ENCODE measurements at regions not wholly inside any gene's neighbourhood (a gene's known extent, or its start where the extent isn't known, plus 50 kb on each side); places are given as distances from the start of the nearest gene placed in this dataset.

DNA sequence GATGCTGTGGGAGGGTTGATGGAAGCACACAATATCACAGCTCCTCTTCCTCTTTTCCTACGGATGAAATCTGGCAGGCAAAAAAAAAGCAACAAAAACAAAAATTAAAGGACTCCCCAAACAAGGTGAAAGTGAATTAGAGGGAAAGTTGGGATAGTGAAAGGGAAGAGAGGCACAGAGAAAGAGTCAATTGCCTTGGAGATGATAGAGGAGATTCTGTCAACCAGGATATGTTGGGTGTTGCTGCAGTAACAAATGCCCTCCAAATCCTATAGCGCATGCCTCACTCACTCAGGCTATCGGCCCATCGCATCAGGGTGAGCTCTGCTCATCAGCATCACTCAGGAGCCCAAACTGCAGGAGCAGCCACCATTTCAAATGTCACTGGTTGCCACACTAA, 119.1 kb downstream of the DLEU7 start:
- TF ChIP-seq, protein P1, sequence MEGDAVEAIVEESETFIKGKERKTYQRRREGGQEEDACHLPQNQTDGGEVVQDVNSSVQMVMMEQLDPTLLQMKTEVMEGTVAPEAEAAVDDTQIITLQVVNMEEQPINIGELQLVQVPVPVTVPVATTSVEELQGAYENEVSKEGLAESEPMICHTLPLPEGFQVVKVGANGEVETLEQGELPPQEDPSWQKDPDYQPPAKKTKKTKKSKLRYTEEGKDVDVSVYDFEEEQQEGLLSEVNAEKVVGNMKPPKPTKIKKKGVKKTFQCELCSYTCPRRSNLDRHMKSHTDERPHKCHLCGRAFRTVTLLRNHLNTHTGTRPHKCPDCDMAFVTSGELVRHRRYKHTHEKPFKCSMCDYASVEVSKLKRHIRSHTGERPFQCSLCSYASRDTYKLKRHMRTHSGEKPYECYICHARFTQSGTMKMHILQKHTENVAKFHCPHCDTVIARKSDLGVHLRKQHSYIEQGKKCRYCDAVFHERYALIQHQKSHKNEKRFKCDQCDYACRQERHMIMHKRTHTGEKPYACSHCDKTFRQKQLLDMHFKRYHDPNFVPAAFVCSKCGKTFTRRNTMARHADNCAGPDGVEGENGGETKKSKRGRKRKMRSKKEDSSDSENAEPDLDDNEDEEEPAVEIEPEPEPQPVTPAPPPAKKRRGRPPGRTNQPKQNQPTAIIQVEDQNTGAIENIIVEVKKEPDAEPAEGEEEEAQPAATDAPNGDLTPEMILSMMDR (IDR thresholded peaks at IDR 0.05; ENCODE audit: low read depth, low read length, missing control alignments), result no peak
- no peak overlapping the region for H3K4me3 ChIP-seq (replicated peaks; ENCODE audit: low read depth, low read length)
- no peak for DNase-seq (ENCODE audit: extremely low read depth, low read depth)

DNA sequence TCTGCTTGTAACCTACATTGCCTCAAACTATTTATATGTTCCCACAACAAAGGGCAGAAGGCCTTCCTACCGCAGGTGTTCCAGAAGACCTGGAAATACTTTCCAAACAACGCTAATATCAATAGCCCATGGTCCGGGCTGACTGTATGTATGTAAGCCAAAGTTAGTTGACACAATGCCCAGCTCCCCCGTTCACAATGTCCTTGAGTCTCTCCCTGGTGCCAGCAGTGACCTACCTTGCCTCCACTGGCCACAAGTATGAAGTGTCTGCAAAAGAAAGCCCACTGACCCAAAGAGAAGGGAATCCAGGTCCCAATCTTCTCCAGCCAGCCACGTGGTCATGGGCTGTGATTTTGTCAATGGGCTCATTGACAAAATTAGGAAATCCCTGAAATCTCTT, 118.6 kb downstream of the DLEU7 start:
- no peak for DNase-seq (ENCODE audit: extremely low read depth, low read depth)
- TF ChIP-seq, protein P1 (IDR thresholded peaks at IDR 0.05; ENCODE audit: low read depth, low read length, missing control alignments), result no peak
- H3K4me3 ChIP-seq (replicated peaks; ENCODE audit: low read depth, low read length), result no peak overlapping the region

DNA sequence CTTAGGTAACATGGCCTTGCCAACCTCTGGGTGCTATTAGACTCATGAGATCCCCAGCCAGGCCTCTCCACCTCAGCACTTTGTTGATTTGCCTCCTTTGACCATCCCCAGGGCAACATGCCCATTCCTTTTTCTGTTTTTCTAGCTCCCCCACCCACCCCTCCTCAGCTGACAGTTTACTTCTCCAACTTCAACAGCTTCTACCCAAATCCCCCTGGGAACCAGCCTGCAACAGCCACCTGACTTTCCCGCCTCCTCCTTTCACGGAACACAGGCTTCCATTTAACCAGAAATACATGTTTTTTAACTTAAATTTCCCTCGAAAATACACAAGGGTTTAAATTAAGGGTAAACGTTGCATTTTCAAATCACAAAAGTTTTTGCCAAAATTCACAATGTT, 117.3 kb downstream of the DLEU7 start:
- H3K4me3 ChIP-seq (replicated peaks; ENCODE audit: low read depth, low read length), result no peak overlapping the region
- DNase-seq (ENCODE audit: extremely low read depth, low read depth), result no peak
- TF ChIP-seq, protein P1 (IDR thresholded peaks at IDR 0.05; ENCODE audit: low read depth, low read length, missing control alignments), result no peak

DNA sequence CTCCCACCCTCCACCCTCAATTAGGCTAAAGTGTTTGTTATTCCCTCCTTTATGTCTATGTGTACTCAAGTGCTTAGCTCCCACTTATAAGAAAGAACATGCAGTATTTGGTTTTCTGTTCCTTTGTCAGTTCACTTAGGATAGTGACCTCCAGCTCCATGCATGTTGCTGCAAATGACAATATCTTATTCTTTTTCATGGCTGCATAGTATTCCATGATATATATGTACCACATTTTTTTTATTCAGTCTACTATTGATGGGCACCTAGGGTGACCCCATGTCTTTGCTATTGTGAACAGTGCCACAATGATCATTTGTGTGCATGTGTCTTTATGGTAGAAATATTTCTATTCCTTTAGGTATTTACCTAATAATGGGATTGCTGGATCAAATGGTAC, 114.3 kb downstream of the DLEU7 start:
- H3K4me3 ChIP-seq (replicated peaks; ENCODE audit: low read depth, low read length), result no peak overlapping the region
- TF ChIP-seq, protein P1 (IDR thresholded peaks at IDR 0.05; ENCODE audit: low read depth, low read length, missing control alignments), result no peak
- DNase-seq (ENCODE audit: extremely low read depth, low read depth), result no peak

DNA sequence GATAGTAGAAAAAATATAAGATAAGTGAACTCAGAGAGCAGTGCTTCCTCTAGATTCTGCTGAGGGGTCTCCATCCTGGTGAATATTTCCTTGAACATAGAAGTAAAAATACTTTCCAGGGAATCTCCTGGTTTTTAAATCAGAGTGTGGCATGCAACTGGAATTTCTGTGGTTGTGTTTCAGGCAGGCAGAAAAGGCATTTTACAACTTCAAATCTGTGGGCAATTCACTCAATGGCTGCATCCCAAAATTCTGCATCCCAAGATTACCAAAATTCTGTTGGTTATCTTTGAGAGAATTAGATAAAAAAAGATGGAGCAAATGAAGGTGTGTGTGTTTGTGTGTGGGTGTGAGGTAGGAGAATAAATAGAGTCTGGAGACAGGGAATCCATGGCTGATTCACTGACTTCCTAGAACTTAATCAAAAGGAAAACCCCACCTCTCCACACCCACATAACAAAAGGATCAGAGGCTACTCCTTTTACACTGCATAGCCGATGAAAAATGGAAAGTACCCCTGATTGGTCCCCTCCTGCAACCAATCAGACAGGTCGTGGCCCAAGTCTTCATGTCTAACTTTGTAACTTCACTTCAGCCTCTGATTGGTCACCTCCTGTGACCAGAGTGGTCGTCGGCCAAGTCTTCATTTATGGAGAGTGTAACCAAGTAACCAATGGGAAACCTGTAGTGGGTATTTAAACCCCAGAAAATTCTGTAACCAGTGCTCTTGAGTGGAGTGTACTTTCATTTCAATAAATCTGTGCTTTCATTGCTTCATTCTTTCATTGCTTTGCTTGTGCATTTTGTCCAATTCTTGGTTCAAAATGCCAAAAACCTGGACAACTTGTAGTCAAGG, 112.8 kb downstream of the DLEU7 start:
- TF ChIP-seq, protein P1 (IDR thresholded peaks at IDR 0.05; ENCODE audit: low read depth, low read length, missing control alignments), result no peak
- no peak overlapping the region for H3K4me3 ChIP-seq (replicated peaks; ENCODE audit: low read depth, low read length)
- no peak for DNase-seq (ENCODE audit: extremely low read depth, low read depth)

DNA sequence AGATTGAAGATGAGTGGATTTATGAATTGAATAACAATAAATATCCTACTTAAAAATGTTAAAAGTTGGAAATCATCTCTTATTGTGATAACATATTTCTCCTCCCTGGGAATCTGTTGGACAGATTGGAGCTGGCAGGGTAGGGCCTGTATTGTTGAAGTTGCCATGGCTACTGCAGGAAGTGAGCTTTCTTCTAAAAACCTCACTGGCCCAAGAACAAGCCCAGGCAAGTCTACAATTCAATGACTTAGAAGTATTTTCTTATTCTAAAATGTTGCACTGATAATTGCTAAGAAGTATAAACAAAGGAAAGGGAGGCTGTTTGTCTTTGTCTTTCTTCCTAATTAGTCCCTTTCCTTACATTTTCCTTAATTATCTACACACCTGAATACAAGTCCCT, 112.1 kb downstream of the DLEU7 start:
- TF ChIP-seq, protein P1 (IDR thresholded peaks at IDR 0.05; ENCODE audit: low read depth, low read length, missing control alignments), result no peak
- peak; percentile 59 for DNase-seq (ENCODE audit: extremely low read depth, low read depth)

More for the DNA sequence above, 112.1 kb downstream of the DLEU7 start:
- H3K4me3 ChIP-seq (replicated peaks; ENCODE audit: low read depth, low read length), result no peak overlapping the region
